HCT116 (cell line): ENCODE measurements at regions not wholly inside any gene's neighbourhood (a gene's known extent, or its start where the extent isn't known, plus 50 kb on each side); places are given as distances from the start of the nearest gene placed in this dataset.

Source experiments
- JUND ChIP-seq: IDR thresholded peaks from 2 replicates; pipeline ENCODE4 v1.6.1; 2012
- POLR2A ChIP-seq: IDR thresholded peaks from 2 replicates; pipeline ENCODE4 v1.7.0; 2011; ENCODE audit warnings: borderline replicate concordance; ENCODE audit not compliant: insufficient read depth, insufficient read length; ENCODE audit errors: extremely low read depth
- TF ChIP-seq, protein P1 (sequence below), 3 experiments: fragments of 200-600 bp in 1 of 3; sonication (generic) in 1 of 3; IDR thresholded peaks in 2 of 3; conservative IDR thresholded peaks in 1 of 3; 2 replicates each; pipeline ENCODE4 v1.5.1; 2012 to 2017; ENCODE audit warnings: low read depth in 2 of 3, low read length in 2 of 3, antibody characterized with exemption in 1 of 3, borderline replicate concordance in 1 of 3, control low read depth in 1 of 3, mild to moderate bottlenecking in 1 of 3, mixed read lengths in 1 of 3, mixed run types in 1 of 3, moderate library complexity in 1 of 3; ENCODE audit not compliant: insufficient read depth in 1 of 3

DNA sequence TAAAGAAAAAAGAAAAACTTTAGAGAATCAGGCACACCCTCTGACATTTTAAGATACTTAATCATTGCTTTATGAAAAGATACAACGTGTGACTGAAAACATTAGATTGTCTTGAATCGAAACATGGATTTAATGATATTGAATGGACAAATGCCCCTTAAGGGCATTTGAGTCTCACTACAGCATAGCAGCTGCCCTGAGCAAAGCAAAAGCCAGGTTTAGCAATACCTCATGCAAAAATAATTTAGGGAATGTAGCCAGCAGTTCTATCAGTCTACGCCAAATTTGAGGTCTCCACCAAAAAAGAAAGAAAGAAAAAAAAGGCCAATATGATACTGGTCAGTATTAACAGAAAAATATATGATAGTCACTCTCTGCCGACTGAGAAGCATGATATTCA is 56.6 kb upstream of the LMNB1 start:
- TF ChIP-seq, protein P1, sequence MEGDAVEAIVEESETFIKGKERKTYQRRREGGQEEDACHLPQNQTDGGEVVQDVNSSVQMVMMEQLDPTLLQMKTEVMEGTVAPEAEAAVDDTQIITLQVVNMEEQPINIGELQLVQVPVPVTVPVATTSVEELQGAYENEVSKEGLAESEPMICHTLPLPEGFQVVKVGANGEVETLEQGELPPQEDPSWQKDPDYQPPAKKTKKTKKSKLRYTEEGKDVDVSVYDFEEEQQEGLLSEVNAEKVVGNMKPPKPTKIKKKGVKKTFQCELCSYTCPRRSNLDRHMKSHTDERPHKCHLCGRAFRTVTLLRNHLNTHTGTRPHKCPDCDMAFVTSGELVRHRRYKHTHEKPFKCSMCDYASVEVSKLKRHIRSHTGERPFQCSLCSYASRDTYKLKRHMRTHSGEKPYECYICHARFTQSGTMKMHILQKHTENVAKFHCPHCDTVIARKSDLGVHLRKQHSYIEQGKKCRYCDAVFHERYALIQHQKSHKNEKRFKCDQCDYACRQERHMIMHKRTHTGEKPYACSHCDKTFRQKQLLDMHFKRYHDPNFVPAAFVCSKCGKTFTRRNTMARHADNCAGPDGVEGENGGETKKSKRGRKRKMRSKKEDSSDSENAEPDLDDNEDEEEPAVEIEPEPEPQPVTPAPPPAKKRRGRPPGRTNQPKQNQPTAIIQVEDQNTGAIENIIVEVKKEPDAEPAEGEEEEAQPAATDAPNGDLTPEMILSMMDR (IDR thresholded peaks at IDR 0.05 in 2 of 3, conservative IDR thresholded peaks at IDR 0.05 in 1 of 3; ENCODE audit: borderline replicate concordance in 1 of 3, insufficient read depth in 1 of 3, low read depth in 2 of 3, low read length in 2 of 3) = no peak
- TF ChIP-seq JUND = no peak
- no peak for TF ChIP-seq POLR2A
